A549 (cell line): ENCODE measurements at regions not wholly inside any gene's neighbourhood (a gene's known extent, or its start where the extent isn't known, plus 50 kb on each side); places are given as distances from the start of the nearest gene placed in this dataset.

ENCODE experiments used
- ATAC-seq, 2 experiments: fragments of 200-7000 bp in 1 of 2; fragments of >200 bp in 1 of 2; cut with Nextera tagmentation in 1 of 2; cut with Tn5 transposase in 1 of 2; 3 replicates each; pipeline versions ENCODE4 v1.8.0 to v1.9.1; 2018 to 2020; ENCODE audit warnings: mild to moderate bottlenecking in 1 of 2, moderate library complexity in 1 of 2
- CTCF ChIA-PET: fragments of 300-600 bp; sonication (Branson Sonifier 250); formaldehyde crosslinking; extraction: SDS; loops from one replicate; lab custom pipeline; 2021; ENCODE audit warnings: antibody characterized with exemption, inconsistent platforms; lab: Yijun Ruan, JAX
- POLR2A ChIA-PET: fragments of 350-600 bp; formaldehyde crosslinking; extraction: SDS; loops from one replicate; lab custom pipeline; 2021; ENCODE audit warnings: antibody characterized with exemption, inconsistent platforms; lab: Yijun Ruan, JAX
- DNase-seq, 2 experiments: peaks; one replicate each; pipeline versions ENCODE4 v3.0.0 to v3.0.0-alpha.2; 2011 to 2016; ENCODE audit warnings: low read depth in 1 of 2, low spot score in 1 of 2
- FAIRE-seq: peaks from 2 replicates; lab custom pipeline; 2011; peaks lifted over from hg19 to GRCh38; lab: Jason Lieb, UNC
- H3K27ac ChIP-seq, 2 experiments: fragments of >200 bp; sonication (Bioruptor Twin); formaldehyde crosslinking; 3 replicates each; pipeline ENCODE4 v1.5.1; 2016 to 2017
- H3K4me1 ChIP-seq: fragments of >200 bp; sonication (Bioruptor Twin); formaldehyde crosslinking; 3 replicates; pipeline ENCODE4 v1.6.1; 2016
- H3K4me2 ChIP-seq: fragments of >200 bp; sonication (Bioruptor Twin); formaldehyde crosslinking; 3 replicates; pipeline ENCODE4 v1.6.1; 2016
- H3K4me3 ChIP-seq: fragments of >200 bp; sonication (Bioruptor Twin); formaldehyde crosslinking; 3 replicates; pipeline ENCODE4 v1.5.1; 2016
- H3K9me3 ChIP-seq: fragments of >200 bp; sonication (Bioruptor Twin); formaldehyde crosslinking; 3 replicates; pipeline ENCODE4 v1.6.1; 2016
- BHLHE40 ChIP-seq: IDR thresholded peaks from 2 replicates; pipeline ENCODE4 v1.6.1; 2012; ENCODE audit warnings: low read depth, low read length, inconsistent platforms
- CBX2 ChIP-seq: fragments of 200-600 bp; sonication (generic); IDR thresholded peaks from 2 replicates; pipeline ENCODE4 v1.6.1; 2016; ENCODE audit warnings: low read depth, mild to moderate bottlenecking, borderline replicate concordance
- CHD2 ChIP-seq: fragments of 150-350 bp; IDR thresholded peaks from 2 replicates; pipeline ENCODE4 v1.6.1; 2014; ENCODE audit warnings: low read length; ENCODE audit not compliant: partially characterized antibody
- E2F6 ChIP-seq: IDR thresholded peaks from 2 replicates; pipeline ENCODE4 v1.6.1; 2012; ENCODE audit warnings: low read depth, borderline replicate concordance
- EHMT2 ChIP-seq: fragments of 200-600 bp; sonication (generic); IDR thresholded peaks from 2 replicates; pipeline ENCODE4 v1.6.1; 2016; ENCODE audit warnings: antibody characterized with exemption, low read depth, mild to moderate bottlenecking, moderate library complexity
- ESRRA ChIP-seq: fragments of 150-350 bp; IDR thresholded peaks from 2 replicates; pipeline ENCODE4 v1.6.1; 2014; ENCODE audit warnings: mild to moderate bottlenecking, low read length, borderline replicate concordance
- FOSL2 ChIP-seq, 2 experiments: fragments of 450-650 bp in 1 of 2; fragments of >200 bp in 1 of 2; sonication (Bioruptor Twin) in 1 of 2; formaldehyde crosslinking; IDR thresholded peaks; 2 replicates each; pipeline versions ENCODE4 v1.5.0 to v1.6.1; 2016 to 2020; ENCODE audit warnings: mild to moderate bottlenecking in 1 of 2, moderate library complexity in 1 of 2
- FOXS1 ChIP-seq: fragments of 250-450 bp; sonication (Bioruptor Pico); IDR thresholded peaks from 2 replicates; pipeline ENCODE4 v1.5.0; 2020; ENCODE audit warnings: mild to moderate bottlenecking, moderate library complexity
- HDAC2 ChIP-seq: fragments of 200-600 bp; sonication (generic); IDR thresholded peaks from 2 replicates; pipeline ENCODE4 v1.6.1; 2016
- HES2 ChIP-seq: fragments of >200 bp; sonication (Bioruptor Twin); formaldehyde crosslinking; IDR thresholded peaks from 2 replicates; pipeline ENCODE4 v1.6.1; 2016
- HEYL ChIP-seq: fragments of 250-450 bp; sonication (Bioruptor Pico); IDR thresholded peaks from 2 replicates; pipeline ENCODE4 v1.8.0; 2021; ENCODE audit warnings: mild to moderate bottlenecking, moderate library complexity
- HOXB13 ChIP-seq: fragments of 250-450 bp; sonication (Bioruptor Pico); IDR thresholded peaks from 2 replicates; pipeline ENCODE4 v1.5.0; 2020; ENCODE audit warnings: low read depth, mild to moderate bottlenecking, moderate library complexity
- HOXB5 ChIP-seq: fragments of 250-450 bp; sonication (Bioruptor Pico); IDR thresholded peaks from 2 replicates; pipeline ENCODE4 v1.5.0; 2020; ENCODE audit warnings: mild to moderate bottlenecking, moderate library complexity
- KDM5A ChIP-seq: fragments of 200-600 bp; sonication (generic); IDR thresholded peaks from 2 replicates; pipeline ENCODE4 v1.6.1; 2016; ENCODE audit warnings: antibody characterized with exemption, mild to moderate bottlenecking
- MYC ChIP-seq: IDR thresholded peaks from 2 replicates; pipeline ENCODE4 v1.6.1; 2012; ENCODE audit warnings: mild to moderate bottlenecking, inconsistent platforms, low read length, improper control_type of control experiment, borderline replicate concordance
- PBX3 ChIP-seq: IDR thresholded peaks from 2 replicates; pipeline ENCODE4 v1.6.1; 2012
- PHF8 ChIP-seq: fragments of 200-600 bp; sonication (generic); IDR thresholded peaks from 2 replicates; pipeline ENCODE4 v1.6.1; 2016; ENCODE audit warnings: low read depth, mild to moderate bottlenecking, antibody characterized with exemption, moderate library complexity, borderline replicate concordance
- POLR2A ChIP-seq: IDR thresholded peaks from 2 replicates; pipeline ENCODE4 v1.6.1; 2012; ENCODE audit warnings: mild to moderate bottlenecking, low read length
- RAD21 ChIP-seq, 2 experiments: fragments of >200 bp in 1 of 2; sonication (Bioruptor Twin) in 1 of 2; formaldehyde crosslinking in 1 of 2; IDR thresholded peaks in 1 of 2; conservative IDR thresholded peaks in 1 of 2; 2 replicates in 1 of 2; 3 replicates in 1 of 2; pipeline ENCODE4 v1.6.1; 2012 to 2018; ENCODE audit warnings: inconsistent platforms in 1 of 2
- REST ChIP-seq: fragments of 200-600 bp; sonication (generic); IDR thresholded peaks from 2 replicates; pipeline ENCODE4 v1.6.1; 2016; ENCODE audit warnings: antibody characterized with exemption, mild to moderate bottlenecking, moderate library complexity
- RNF2 ChIP-seq: fragments of 200-600 bp; sonication (generic); IDR thresholded peaks from 2 replicates; pipeline ENCODE4 v1.6.1; 2016; ENCODE audit warnings: low read depth, mild to moderate bottlenecking, antibody characterized with exemption, moderate library complexity, borderline replicate concordance
- SMC3 ChIP-seq: fragments of >200 bp; sonication (Bioruptor Twin); formaldehyde crosslinking; IDR thresholded peaks from 3 replicates; pipeline ENCODE4 v1.6.1; 2018; ENCODE audit warnings: inconsistent platforms
- ZC3H11A ChIP-seq: fragments of 450-650 bp; IDR thresholded peaks from 2 replicates; pipeline ENCODE4 v1.6.1; 2014; ENCODE audit warnings: antibody characterized with exemption, mild to moderate bottlenecking
- WGBS: methylation state at CpG from one replicate; pipeline ENCODE4 v1.1.6; 2017; ENCODE audit errors: missing lambda C conversion rate; 5-methylcytosine and 5-hydroxymethylcytosine counted together

- no peak for FAIRE-seq
- ATAC-seq = no peak
- POLR2A ChIA-PET = no interaction called here
- CTCF ChIA-PET = no interaction called here
- no peaks in the 10 kb centered on the region for H3K9me3 ChIP-seq
- no peak overlapping the region for H3K4me3 ChIP-seq
- no peaks in the 10 kb centered on the region for H3K4me1 ChIP-seq
- no peak for TF ChIP-seq RNF2
- TF ChIP-seq FOXS1 (CRISPR knock-in tag) = no peak
- no peak for TF ChIP-seq HES2
- TF ChIP-seq HOXB5 (CRISPR knock-in tag) = no peak
- TF ChIP-seq SMC3 = no peak
- no peak for TF ChIP-seq EHMT2
- TF ChIP-seq BHLHE40 = no peak
- no peak for TF ChIP-seq HOXB13 (CRISPR knock-in tag)
- no peak for TF ChIP-seq ESRRA
- no peak for TF ChIP-seq FOSL2 (IDR thresholded peaks at IDR 0.05)
- no peak for TF ChIP-seq FOSL2 (CRISPR knock-in tag; IDR thresholded peaks at IDR 0.05)
- no peak for TF ChIP-seq E2F6
- TF ChIP-seq CHD2 = no peak
- no peak for TF ChIP-seq PHF8
- no peak for TF ChIP-seq HEYL (CRISPR knock-in tag)
- H3K4me2 ChIP-seq = no peak overlapping the region
- DNase-seq = no peak
- 10% methylated on average over 1 of the region's 1 CpG for WGBS
- H3K27ac ChIP-seq = no peak overlapping the region
Measured at GRCh38 chr7:49273897-49274296, 349.6 kb downstream of the CDC14C start.

GRCh38 chr7:49279891-49280290 is 355.5 kb downstream of the CDC14C start:
- CTCF ChIA-PET = no interaction called here
- FAIRE-seq = no peak
- Histone ChIP-seq H3K27ac (no peak overlapping the region), H3K4me1 (no peaks in the 10 kb centered on the region), H3K9me3 (no peaks in the 10 kb centered on the region), H3K4me2 (no peak overlapping the region), H3K4me3 (no peak overlapping the region)
- POLR2A ChIA-PET = no interaction called here
- no peak for DNase-seq
- TF ChIP-seq REST (no peak), E2F6 (no peak), PBX3 (no peak), MYC (no peak), FOXS1 (CRISPR knock-in tag) (no peak), HEYL (CRISPR knock-in tag) (no peak), ZC3H11A (no peak), CHD2 (no peak), HDAC2 (no peak), EHMT2 (no peak), HOXB13 (CRISPR knock-in tag) (no peak), POLR2A (no peak), KDM5A (no peak), RAD21 (conservative IDR thresholded peaks at IDR 0.05 in 1 of 2, IDR thresholded peaks at IDR 0.05 in 1 of 2) (no peak), CBX2 (no peak)
- ATAC-seq = no peak
- WGBS = 32% methylated on average over 2 of the region's 2 CpGs
